Renal pelvis (tissue), 1 donor: ENCODE measurements at regions not wholly inside any gene's neighbourhood (a gene's known extent, or its start where the extent isn't known, plus 50 kb on each side); places are given as distances from the start of the nearest gene placed in this dataset.

ENCODE experiments used
- DNase-seq: peaks from one replicate; pipeline ENCODE4 v3.0.0-alpha.2; 2013

DNA sequence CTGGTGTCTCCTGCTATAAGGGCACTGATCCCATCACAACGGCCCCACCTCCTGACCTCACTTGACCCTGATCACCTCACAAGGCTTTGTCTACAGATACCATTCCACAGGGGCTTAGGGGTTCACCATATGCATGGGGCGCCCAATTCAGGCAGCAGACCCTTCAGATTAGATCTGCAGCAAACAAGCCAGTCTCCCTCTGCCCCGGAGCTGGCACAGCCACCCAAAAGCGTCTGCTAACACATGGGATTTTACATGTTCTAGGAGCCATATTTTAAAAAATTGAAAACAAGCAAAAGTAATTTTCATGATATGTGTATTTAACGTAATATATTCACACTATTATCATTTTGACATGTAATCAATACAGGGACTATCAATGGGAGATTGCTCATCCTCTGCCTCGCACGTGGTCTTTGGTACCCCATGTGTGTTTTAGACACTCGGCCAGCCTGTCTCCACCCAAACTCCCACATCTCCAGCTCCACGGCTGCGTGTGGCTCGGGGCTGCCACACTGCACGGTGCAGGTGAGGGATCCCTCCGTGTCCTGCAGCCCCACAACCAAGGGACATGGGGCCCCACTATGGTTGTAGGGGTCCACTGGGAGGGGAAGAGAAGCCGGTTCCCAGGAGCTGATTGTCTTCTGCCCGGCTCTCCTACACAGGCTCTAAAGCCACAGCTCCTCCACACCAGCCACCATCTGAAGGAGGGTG, 107.6 kb downstream of the RBFOX3 start:
- DNase-seq: no peak

DNA sequence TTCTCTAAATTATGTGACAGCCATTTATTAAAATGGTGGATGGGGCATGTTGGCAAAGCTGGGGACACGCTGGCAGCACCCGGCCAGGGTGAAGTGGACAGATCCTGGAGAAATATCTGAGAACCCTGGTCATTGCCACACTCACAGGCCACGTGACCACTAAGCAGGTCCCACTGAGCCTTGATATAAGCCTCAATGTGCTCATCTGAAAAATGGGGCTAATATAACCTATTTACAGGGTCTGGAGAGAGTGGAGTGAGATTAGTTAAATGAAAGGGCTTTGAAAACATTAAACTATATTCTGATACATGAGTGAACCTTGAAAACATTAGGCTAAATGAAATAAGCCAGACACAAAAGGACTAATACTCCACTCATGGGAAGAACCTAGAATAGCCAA, 108.9 kb downstream of the RBFOX3 start:
- DNase-seq: no peak

DNA sequence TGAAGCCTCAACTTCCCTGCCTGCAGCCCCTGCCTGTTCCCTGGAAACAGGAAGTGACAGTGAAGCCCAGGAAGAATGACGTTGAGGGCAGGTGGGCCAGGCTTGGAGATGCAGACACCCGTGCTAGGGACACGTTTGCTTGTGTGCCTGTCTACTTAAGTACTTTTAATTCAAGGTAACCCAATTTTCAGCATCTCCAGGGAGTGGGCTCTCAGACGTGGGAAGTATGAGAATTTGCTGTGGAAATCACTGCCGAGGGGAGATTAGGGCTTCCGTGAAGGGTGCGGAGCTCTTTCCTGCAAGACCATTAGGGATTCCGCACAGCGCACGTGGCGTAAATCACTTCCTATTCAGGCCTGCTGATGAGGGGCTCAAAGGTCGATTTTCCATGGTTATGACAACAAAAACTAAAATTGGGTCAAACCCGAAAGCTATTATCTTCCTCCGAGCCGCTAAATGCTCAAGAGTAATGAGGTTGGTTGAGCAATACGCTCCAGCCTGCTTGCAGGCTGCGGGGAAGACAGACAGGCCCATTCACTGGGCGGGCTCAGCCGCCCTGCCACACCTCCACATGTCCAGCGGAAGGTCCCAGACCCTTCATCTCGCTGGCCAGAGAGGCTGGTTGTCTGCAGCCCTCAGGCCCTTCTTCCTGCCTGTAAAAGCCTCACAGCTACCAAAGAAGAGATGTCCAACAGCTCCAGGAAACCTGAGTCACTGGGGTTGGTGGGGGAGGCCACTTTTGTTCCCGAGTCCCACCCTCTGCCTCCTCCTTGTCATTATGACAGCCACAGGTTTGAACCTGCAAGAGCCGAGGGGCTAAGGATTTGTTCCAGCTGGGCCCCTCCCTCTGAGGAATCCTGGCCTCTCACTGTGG, 109.9 kb downstream of the RBFOX3 start:
- no peak for DNase-seq

DNA sequence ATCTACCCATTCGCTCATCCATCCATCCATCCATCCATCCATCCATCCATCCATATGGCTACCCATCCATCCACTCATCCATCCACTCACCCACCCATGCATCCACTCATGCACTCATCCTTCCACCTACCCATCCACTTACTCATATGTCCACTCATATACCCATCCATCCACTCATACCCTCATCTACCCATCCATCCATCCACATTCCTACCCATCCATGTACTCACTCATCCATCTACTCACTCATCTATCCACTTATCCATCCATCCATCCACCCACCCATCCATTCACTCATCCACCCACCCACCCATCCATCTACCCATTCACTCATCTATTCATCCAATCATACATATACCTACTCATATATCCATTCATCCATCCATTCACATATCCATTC, 112.0 kb downstream of the RBFOX3 start:
- no peak for DNase-seq

DNA sequence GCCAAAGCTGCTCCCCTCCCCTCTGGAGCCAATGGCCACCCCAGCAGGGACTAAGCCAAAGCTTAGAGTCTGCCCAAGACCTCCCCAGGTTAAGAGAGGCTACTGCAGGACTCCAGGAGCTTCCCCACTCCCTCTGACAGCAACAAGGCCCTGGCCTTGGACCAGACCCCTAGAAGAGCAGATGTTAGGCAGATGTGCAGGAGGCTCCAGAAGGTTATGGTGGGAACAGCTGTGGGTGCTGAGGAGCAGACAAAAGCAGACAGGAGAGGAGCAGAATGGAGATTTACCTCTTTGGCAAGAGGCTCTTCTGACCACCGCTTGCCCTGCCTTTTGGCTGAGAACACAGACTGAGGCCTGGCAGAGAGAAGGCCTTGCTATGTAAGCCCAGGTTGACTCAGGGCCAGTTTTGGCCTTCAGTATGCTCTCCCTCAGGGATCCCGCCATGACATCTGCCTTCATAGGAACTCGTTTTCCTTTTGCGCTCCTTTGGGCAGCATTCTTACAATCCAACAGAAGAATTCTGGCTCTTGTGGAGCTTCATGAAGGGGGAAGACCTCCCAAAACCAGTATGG, 113.0 kb downstream of the RBFOX3 start:
- DNase-seq: no peak

DNA sequence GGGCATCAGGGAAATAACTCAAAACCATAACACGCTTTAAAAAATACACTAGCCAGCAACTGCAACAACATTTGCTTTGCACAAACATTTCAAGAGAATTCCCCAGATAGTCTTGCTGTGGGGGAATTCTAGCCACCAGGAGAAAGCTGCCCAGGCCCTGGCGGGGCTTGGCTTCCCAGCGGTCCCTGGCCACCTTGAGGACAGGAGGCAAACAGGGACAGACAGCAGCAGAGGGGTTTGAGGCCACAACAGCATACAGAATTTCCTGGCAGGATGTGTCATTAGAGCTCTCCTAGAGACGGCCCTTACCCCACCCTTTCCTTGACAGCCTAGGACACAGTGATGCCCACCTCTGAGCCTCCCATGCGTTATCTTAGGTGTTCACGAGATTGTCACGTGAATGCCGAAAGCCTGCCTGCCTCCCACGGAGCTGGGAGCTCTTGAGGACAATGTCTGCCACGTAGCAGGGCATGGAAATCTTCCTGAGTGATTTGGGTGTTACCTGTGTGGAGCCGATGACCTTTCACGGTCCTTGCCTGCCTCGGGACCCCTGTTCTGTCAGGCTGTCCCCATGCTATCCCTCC, 114.3 kb downstream of the RBFOX3 start:
- no peak for DNase-seq

DNA sequence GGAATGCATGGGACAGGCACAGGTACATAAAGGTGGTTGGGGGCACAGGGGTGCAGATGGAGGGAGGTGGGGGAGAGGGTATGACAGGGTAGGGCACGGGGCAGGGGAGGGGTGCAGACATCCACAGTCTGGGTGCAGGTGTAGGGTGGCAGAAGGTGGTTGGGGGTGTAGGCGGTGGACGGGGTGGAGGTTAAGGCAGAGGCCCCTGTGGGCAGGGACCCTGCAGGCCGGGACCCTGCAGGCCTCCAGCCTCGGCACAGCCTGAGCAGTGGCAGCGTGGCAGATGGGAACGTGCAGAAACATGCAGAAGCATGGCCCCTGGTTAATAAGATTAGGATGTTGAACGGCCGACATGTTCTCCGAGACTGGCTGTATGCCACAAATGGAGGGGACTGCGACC, 115.2 kb downstream of the RBFOX3 start:
- DNase-seq: no peak

DNA sequence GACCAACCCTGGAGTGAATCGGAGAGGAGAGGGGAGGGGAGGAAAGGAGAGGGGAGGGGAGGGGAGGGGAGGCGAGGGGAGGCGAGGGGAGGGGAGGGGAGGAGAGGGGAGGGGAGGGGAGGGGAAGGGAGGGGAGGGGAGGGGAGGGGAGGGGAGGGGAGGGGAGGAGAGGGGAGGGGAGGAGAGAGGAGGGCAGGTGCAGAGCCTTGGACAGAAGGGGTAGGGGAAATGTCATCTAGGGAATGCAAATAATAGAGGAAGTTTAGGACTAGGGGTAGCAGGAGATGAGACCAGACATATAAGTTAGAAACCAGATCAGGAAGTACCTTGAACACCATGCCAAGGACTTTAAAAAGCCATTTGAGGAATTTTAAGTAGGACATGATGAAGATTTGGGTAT, 119.8 kb downstream of the RBFOX3 start:
- no peak for DNase-seq

DNA sequence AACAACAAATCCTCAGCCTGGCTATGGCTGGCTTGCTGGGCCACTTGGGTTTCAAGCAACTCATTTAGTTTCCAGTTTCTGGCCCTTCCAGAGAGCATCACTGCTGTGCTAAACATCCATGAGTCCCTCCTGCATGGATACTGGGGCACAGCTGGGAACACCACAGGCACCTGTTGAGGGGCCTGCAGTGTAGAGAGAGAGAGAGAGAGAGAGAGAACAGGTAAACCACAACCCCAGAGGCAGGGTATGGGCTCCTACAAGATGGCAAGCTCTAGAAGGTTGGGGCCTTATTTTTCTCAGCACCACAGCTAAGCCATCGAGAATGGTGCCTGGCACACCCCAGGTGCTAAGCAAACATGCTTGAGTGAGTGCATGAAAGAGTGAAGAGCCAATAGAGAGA, 120.3 kb downstream of the RBFOX3 start:
- no peak for DNase-seq

DNA sequence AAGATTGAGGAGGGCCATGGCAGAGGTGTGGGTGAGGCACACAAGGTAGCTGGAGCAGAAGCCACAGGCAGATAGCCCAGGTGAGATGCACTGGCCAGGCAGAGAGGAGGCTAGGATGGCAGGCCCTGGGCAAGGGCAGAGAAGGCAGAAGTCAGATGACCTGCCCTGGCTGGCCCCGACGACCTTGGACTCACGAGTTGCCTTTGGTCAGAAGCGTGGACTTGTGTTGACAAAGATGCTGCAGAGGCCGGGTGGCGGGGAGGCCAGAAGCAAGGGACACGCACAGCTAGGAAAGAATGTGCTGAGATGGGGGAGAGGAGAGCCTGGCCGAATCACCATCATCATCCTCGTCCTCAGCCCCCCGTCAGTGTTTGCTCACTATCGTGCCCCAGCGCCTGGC, 123.7 kb downstream of the RBFOX3 start:
- DNase-seq: no peak

DNA sequence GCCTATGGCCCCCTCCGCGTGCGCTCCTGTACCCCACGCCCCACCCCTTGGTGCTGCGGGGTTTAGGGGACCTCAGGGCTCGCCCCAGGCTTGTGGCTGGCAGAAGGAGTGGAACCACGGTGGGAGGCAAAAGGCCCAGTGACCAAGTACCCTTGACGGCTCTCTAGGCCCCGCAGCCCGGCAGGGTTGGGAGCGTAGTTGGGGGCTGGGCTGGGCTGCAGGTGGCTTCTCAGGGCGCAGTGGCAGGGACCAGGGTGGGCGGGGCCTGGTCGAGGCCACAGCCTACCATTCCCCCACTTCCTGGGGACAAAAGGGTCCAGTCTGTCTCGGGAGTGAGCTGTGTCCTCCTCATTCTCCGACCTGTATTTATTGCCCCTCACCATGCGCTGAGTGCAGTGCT, 124.9 kb downstream of the RBFOX3 start:
- no peak for DNase-seq

DNA sequence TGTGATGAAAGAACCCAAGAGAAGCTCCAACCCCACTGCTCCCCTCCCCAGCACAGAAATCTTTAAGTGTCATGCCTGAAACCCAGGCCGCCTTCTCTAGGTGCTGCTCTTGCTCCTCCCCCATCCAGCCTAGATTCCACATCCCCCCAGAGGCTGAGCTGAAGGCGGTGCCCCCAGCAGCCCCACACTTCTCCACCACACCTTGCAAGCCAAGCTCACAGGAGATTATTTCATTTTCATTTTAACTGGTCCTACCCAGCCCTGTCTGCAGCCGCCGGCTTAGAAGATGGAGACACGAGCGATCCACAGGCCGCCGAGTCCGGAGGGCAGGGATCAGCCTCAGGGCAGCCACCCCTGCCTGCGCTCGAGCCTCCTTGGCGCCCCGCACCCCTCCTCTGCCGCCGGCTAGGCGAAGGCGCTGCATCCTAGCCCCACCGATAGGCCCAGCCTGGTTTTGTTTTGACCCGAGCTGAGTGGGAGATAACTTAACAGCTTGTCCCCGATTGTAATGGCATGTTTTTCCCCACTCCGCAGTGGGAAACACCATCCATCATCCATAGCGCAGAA, 125.3 kb downstream of the RBFOX3 start:
- DNase-seq: no peak

DNA sequence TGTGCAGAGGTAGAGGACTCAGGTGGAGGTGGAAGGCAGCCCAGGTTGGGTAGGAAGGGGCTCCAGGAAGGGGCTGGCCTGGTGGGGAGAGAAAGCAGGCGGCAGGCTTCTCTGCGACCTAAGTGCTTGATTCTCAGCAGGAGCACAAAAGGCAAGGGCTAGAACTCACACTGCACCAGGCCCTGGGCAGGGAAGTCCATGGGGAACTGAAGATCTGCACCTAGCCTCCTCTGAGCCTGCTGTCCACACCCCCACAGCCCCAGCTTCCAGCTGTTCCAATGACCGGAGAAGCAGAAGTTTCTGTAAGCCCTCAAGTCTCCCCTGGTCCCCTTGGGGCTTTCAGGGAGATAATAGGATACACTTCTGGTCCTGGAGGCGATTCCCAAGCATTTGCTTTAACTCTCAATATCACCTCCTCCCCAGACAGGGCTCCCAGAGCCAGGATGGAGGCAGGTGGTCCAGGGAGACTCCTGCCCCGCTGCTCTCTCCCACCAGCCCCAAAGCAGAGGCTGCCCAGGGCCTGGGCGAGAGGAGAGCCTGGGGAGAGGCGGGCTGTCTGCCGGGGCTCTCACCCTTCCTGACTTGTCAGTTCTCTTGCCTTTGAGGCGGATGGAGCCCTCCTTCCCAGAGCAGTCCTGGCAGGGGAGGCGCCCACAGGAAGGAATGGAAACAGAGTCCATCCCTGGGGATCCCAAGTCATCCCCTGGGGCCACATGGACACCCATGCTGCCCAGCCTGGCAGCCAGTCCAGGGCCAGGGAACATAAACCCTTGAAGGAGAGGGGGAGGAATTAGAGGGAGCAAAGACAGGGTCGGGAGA, 126.0 kb downstream of the RBFOX3 start:
- no peak for DNase-seq

DNA sequence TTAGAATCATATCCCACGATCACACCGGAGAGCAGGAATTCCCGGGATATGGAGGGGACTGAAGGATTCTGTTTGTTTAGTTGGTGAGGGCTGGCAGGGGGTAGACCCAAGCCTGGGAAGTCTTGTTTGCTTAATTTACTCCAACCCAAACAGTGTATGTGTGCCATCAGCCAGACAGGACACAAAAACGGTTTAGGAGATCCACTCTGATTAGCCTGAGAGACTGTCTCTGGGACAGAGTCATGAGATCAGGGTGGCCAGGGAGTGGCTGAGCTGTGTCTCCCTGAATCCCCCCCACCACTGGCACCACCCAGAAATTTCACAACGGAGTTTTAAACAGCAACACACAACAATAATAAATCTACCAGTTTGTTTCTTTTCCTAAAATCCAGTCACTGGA, 127.0 kb downstream of the RBFOX3 start:
- DNase-seq: no peak

DNA sequence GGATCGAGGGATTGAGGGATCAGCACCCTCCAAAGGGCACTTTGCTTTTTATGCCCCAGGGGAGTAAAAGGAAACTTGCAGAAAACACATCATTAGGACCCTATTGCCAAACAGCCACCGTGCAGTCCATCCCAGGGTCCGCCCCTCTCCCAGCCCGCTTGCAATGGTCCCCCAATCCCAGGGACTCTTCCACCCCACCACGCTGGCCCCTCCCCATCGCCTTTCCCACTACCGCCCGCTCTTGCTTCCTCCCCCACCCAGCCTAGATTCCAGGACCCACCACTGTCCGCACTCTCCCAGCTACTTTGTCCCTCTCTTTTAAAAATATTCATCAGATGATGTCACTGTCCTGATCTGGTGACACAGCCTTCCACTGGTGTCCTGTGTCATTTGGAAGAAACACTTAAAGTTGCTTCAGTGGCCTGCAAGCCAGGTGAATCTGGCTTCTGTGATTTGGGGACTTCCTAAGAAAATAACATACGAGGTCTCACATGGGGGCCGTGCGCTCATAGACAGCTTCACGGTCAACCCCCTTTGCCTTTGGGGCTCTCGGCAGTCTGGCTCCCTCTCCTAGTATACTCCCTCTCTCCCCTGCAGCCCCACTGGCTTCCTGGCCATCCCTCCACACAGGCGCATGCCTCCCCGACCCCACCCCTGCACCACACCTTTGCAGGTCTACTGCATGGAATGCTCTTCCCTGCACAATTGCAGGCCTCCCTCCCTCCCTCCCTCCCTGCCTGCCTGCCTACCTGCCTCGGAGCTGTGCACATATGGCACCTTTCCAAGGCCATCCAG, 127.9 kb downstream of the RBFOX3 start:
- peak; percentile 41 for DNase-seq

DNA sequence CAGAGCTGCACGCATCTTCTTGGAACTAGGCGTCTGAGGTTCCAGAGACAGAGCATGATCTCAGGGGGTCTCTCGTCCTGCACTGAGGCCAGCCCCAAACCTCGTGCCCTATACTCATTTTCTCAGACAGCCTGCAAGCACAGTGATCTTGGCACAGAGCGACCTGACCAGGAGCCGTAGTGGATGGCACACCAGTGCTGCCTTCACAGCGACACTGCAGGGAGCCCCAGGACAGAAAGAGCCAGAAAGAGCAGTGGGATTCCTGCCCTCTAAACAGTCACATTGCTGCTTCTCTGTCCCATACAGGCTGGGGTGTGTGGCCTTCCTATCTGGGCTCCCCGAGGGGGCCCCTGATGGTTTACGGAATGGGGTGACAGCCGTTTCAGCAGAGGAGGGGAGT, 131.0 kb downstream of the RBFOX3 start:
- DNase-seq: no peak

DNA sequence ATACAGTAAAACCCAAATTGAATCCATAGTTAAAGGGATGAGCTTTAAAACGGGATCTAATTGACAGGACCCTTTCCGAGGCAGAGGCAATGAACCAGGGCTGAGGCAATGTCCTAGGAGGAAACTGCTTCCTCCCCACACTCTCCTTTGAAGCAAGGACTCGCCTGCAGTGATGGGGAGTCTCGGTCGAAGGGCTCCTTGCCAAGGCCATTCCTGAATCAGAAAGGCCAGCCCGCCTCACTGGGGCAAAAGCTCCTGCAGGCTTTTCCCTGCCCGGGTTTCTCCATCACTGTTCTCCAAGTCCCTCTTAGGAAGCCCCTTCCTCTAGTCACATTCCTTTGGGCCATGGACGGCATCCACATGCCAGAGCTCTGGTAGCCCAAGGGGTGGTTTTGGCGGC, 132.0 kb downstream of the RBFOX3 start:
- no peak for DNase-seq

DNA sequence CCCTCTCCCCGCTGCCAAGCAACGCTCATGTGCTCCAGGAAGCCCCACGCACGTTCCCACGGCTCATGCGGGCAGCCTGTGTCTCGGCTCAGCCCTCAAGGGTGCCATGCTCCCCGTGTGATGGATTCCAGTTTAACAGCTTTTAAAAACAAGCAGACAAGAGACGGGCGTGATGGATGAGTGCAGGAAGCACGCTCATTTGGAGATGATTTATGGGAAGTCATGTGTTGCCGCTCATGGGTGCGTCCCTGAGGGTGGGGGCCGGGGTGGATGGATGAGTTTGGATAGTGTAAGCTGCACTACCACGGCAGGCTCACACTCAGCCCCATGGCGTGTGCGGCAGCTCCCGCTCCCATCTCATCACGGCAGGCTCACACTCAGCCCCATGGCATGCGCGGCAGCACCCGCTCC, 132.8 kb downstream of the RBFOX3 start:
- DNase-seq: peak; percentile 20

DNA sequence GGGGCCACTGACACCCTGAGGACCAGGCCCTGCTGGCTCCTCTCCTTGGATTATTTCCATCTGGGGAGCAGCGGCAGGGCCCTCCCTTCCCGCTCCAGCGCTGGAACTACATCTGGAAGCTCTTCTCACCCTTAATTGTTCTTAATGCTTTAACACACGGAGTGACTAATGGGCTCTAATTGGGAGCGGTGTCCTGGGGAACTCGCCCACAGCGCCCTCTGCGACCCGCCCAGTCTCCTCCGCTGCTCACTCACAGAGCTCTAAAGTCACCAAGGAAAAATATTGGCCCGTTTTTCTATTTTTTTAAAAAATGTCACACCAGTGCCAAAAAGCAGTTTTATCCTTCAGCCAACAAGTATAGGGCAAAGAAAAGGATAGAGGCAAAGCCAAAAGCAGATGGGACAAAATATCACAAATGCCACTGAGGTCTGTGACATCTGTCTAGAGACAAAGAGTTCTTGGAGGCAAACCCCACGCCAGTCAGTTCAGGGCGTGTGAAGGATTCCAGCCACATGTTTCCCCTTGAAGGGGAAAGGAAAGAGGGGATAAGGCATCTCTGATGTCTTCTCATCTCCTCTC, 134.7 kb downstream of the RBFOX3 start:
- no peak for DNase-seq

DNA sequence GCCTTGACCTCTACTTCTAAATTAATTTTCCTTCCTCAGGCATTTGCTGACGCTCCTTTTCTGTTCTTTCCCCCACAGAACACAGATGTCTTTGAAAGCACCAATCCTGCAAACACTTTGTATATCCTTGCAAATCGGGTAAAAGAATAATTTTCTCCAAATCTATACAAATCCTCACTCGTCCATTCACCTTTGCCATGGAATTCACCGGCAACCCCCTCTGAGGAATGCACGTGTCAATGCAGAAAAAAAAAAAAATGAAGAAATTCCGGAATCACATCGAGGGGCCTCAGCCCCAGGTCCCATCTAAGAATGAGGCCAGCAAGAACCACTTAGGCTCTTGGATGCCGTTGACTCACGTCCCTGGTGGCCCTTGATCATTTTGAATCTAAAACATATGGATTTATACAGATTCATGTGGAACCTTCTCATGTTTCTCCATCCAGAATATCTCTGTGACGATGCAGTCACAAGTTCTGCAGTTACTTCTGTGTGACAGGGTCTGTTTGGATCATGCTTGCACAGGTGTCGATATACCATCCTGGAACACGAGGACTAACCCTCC, 136.9 kb downstream of the RBFOX3 start:
- no peak for DNase-seq
